ENCODE measurements at regions not wholly inside any gene's neighbourhood (a gene's known extent, or its start where the extent isn't known, plus 50 kb on each side); places are given as distances from the start of the nearest gene placed in this dataset.

DNA sequence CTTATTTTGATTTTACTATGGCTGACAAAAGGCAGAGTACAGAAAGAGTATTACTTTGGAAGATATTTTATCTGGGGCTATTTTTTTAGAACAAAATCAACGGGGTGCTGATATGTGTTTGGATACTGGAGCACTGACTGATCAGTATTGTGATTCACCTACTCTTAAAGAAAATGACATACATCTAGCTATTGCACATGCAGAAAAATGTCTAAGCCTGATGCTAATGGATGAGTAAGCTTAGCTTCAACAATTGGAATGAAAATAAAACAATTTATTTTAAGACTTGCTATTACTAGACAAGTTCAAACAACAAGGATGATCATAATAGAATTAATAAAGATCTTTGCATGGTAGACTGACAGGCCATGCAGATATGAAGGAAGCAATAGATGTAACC lies 262.0 kb downstream of the PPP1R2C start:
- no peak overlapping the region for H3K9ac ChIP-seq (ENCODE audit: low read length)
- no peak for TF ChIP-seq EZH2phosphoT487 (IDR thresholded peaks at IDR 0.05; ENCODE audit: low read depth)
- H3K27me3 ChIP-seq (ENCODE audit: low read depth, low read length) = no peaks in the 10 kb centered on the region
- no peaks in the 10 kb centered on the region for H3K9me3 ChIP-seq (ENCODE audit: insufficient read depth, low read length)
- no peak overlapping the region for H3K4me2 ChIP-seq (ENCODE audit: low read length)
- H3K4me1 ChIP-seq (ENCODE audit: low read length) = no peaks in the 10 kb centered on the region
- H2AFZ ChIP-seq (ENCODE audit: low read depth, low read length) = no peak overlapping the region
- H4K20me1 ChIP-seq (ENCODE audit: insufficient read depth, low read length) = no peaks in the 10 kb centered on the region
- H3K4me3 ChIP-seq (ENCODE audit: low read length) = no peak overlapping the region
- no peaks in the 10 kb centered on the region for H3K36me3 ChIP-seq (replicated peaks; ENCODE audit: low read depth, low read length)
- no peak overlapping the region for H3K27ac ChIP-seq (ENCODE audit: low read length)
- no peaks in the 10 kb centered on the region for H3K79me2 ChIP-seq (ENCODE audit: low read length)

DNA sequence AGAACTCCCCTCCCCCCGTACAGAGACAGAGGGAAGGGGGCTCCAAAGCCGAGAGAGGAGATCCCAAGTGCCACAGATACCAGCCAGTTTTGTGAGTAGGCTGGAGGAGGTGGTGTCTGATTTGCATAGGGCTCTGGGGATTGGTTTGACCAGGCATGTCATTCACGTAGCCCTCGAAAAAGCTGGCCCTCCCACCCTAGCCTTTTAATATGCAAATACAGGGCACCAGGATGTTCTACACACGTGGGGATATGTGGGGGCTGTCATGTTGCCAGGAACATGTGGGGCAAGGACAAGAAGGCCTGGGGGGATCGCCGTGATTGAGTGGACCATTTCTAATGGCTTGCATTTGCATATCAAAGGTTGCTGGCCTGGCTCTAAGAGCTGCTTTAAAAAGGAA lies 272.9 kb downstream of the PPP1R2C start:
- Histone ChIP-seq H3K79me2 (ENCODE audit: low read length) (no peaks in the 10 kb centered on the region), H3K4me3 (ENCODE audit: low read length) (no peak overlapping the region), H2AFZ (ENCODE audit: low read depth, low read length) (no peak overlapping the region), H3K36me3 (replicated peaks; ENCODE audit: low read depth, low read length) (no peaks in the 10 kb centered on the region), H3K27ac (ENCODE audit: low read length) (no peak overlapping the region), H3K4me2 (ENCODE audit: low read length) (no peak overlapping the region), H4K20me1 (ENCODE audit: insufficient read depth, low read length) (no peaks in the 10 kb centered on the region), H3K9me3 (ENCODE audit: insufficient read depth, low read length) (no peaks in the 10 kb centered on the region), H3K4me1 (ENCODE audit: low read length) (no peaks in the 10 kb centered on the region), H3K27me3 (ENCODE audit: low read depth, low read length) (no peaks in the 10 kb centered on the region), H3K9ac (ENCODE audit: low read length) (no peak overlapping the region)
- TF ChIP-seq, protein P1, sequence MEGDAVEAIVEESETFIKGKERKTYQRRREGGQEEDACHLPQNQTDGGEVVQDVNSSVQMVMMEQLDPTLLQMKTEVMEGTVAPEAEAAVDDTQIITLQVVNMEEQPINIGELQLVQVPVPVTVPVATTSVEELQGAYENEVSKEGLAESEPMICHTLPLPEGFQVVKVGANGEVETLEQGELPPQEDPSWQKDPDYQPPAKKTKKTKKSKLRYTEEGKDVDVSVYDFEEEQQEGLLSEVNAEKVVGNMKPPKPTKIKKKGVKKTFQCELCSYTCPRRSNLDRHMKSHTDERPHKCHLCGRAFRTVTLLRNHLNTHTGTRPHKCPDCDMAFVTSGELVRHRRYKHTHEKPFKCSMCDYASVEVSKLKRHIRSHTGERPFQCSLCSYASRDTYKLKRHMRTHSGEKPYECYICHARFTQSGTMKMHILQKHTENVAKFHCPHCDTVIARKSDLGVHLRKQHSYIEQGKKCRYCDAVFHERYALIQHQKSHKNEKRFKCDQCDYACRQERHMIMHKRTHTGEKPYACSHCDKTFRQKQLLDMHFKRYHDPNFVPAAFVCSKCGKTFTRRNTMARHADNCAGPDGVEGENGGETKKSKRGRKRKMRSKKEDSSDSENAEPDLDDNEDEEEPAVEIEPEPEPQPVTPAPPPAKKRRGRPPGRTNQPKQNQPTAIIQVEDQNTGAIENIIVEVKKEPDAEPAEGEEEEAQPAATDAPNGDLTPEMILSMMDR (IDR thresholded peaks at IDR 0.05; ENCODE audit: low read depth, low read length) = no peak
- TF ChIP-seq EZH2phosphoT487 (IDR thresholded peaks at IDR 0.05; ENCODE audit: low read depth) = no peak

DNA sequence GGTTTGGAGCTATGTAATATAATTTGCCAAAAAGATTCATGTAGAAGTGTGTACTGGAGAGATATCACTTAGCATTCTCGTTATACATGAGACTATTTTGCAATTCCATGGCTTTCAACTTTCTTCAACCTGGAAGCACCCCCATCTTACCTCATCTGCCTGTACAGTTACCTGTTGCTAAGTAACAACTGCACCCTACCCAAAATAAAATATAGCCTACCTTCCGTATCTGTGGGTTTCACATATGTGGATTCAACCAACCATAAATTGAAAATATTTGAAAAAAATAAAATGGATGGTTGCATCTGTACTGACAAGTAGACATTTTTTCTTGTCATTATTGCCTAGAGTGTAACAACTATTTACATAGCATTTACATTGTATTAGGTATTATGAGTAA lies 278.3 kb downstream of the PPP1R2C start:
- H3K27me3 ChIP-seq (ENCODE audit: low read depth, low read length) = no peaks in the 10 kb centered on the region
- H3K27ac ChIP-seq (ENCODE audit: low read length) = no peak overlapping the region
- no peaks in the 10 kb centered on the region for H3K36me3 ChIP-seq (replicated peaks; ENCODE audit: low read depth, low read length)
- no peaks in the 10 kb centered on the region for H3K9me3 ChIP-seq (ENCODE audit: insufficient read depth, low read length)
- H4K20me1 ChIP-seq (ENCODE audit: insufficient read depth, low read length) = no peaks in the 10 kb centered on the region
- TF ChIP-seq, protein P1 (IDR thresholded peaks at IDR 0.05; ENCODE audit: low read depth, low read length) = no peak
- TF ChIP-seq EZH2phosphoT487 (IDR thresholded peaks at IDR 0.05; ENCODE audit: low read depth) = no peak
- H3K79me2 ChIP-seq (ENCODE audit: low read length) = no peaks in the 10 kb centered on the region
- H3K4me1 ChIP-seq (ENCODE audit: low read length) = no peaks in the 10 kb centered on the region
- H3K4me2 ChIP-seq (ENCODE audit: low read length) = no peak overlapping the region
- H2AFZ ChIP-seq (ENCODE audit: low read depth, low read length) = no peak overlapping the region
- H3K9ac ChIP-seq (ENCODE audit: low read length) = no peak overlapping the region
- no peak overlapping the region for H3K4me3 ChIP-seq (ENCODE audit: low read length)

DNA sequence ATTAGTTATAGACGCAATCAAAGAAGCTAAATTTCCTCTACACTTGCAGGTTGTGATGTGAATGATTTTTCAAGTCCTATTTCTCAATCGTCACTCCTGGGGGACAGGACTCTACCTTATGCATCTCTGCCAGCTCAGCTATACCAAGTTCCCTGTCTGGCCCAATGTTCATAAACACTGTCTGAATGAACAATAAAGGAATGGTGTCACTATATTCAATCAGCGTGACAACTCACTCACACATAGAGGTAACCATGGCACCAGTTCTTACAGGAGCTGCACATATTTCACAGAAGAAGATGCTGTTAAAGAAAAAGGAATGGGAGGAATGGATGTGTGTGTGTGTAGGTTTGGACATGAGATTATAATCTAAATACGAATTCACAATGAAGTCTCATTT lies 280.6 kb downstream of the PPP1R2C start:
- no peaks in the 10 kb centered on the region for H3K27me3 ChIP-seq (ENCODE audit: low read depth, low read length)
- H3K9me3 ChIP-seq (ENCODE audit: insufficient read depth, low read length) = no peaks in the 10 kb centered on the region
- no peaks in the 10 kb centered on the region for H3K79me2 ChIP-seq (ENCODE audit: low read length)
- no peaks in the 10 kb centered on the region for H3K36me3 ChIP-seq (replicated peaks; ENCODE audit: low read depth, low read length)
- no peak overlapping the region for H2AFZ ChIP-seq (ENCODE audit: low read depth, low read length)
- H3K27ac ChIP-seq (ENCODE audit: low read length) = no peak overlapping the region
- TF ChIP-seq, protein P1 (IDR thresholded peaks at IDR 0.05; ENCODE audit: low read depth, low read length) = no peak
- no peaks in the 10 kb centered on the region for H4K20me1 ChIP-seq (ENCODE audit: insufficient read depth, low read length)
- no peaks in the 10 kb centered on the region for H3K4me1 ChIP-seq (ENCODE audit: low read length)
- H3K4me3 ChIP-seq (ENCODE audit: low read length) = no peak overlapping the region
- no peak overlapping the region for H3K4me2 ChIP-seq (ENCODE audit: low read length)
- no peak overlapping the region for H3K9ac ChIP-seq (ENCODE audit: low read length)

DNA sequence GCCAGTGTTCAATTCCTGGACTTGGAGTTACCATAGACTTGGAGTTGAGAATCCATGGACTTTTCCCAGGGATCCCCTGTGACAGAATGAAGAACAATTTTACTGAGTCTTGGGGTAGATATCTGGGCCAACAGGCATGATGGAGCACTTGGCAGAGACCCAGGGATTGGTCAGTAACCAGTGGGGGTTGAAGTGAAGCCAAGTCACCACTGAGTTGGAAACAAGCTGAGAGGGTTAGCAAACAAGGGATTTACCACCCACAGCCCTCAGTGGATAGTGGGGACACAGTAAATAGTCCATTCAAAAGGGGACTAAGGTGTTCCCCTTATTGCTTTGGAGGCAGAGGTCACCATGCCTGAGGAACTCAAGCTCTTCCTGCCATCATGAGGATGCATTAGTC lies 281.7 kb downstream of the PPP1R2C start:
- H3K9ac ChIP-seq (ENCODE audit: low read length) = no peak overlapping the region
- H2AFZ ChIP-seq (ENCODE audit: low read depth, low read length) = no peak overlapping the region
- H3K27me3 ChIP-seq (ENCODE audit: low read depth, low read length) = no peaks in the 10 kb centered on the region
- H3K9me3 ChIP-seq (ENCODE audit: insufficient read depth, low read length) = no peaks in the 10 kb centered on the region
- no peak overlapping the region for H3K4me2 ChIP-seq (ENCODE audit: low read length)
- no peaks in the 10 kb centered on the region for H3K79me2 ChIP-seq (ENCODE audit: low read length)
- no peaks in the 10 kb centered on the region for H4K20me1 ChIP-seq (ENCODE audit: insufficient read depth, low read length)
- H3K4me3 ChIP-seq (ENCODE audit: low read length) = no peak overlapping the region
- peaks cover 5% of the 10 kb centered on the region for H3K4me1 ChIP-seq (ENCODE audit: low read length)
- H3K36me3 ChIP-seq (replicated peaks; ENCODE audit: low read depth, low read length) = no peaks in the 10 kb centered on the region
- no peak overlapping the region for H3K27ac ChIP-seq (ENCODE audit: low read length)
- TF ChIP-seq EZH2phosphoT487 (IDR thresholded peaks at IDR 0.05; ENCODE audit: low read depth) = no peak
- TF ChIP-seq, protein P1 (IDR thresholded peaks at IDR 0.05; ENCODE audit: low read depth, low read length) = no peak

Data from OCI-LY3 (cell line).